ENCODE measurements at regions not wholly inside any gene's neighbourhood (a gene's known extent, or its start where the extent isn't known, plus 50 kb on each side); places are given as distances from the start of the nearest gene placed in this dataset.

GRCh38 chr18:65133610-65134009 lies 617.2 kb upstream of the CDH7 start:
- no peaks in the 10 kb centered on the region for H3K27me3 Mint-ChIP-seq

DNA sequence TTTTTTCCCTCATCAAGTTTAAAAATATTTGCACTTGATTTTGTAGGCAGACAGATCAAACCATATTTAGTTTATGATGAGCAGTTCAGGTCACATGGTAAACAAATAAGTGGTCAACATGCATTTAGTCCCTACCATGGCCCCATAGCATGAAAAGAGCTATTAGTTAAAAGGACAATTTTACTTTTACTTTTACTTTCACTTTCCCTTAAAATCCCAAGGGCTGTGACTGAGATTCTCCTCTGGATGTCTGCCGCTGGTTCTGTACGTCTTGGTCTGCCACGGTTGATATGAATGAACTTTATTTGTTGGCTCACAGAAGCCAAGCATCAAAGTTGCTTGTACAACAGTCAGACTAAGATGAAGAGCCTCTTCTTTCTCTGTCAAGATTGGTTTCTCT lies 626.2 kb upstream of the CDH7 start:
- Mint-ChIP-seq H3K27ac (no peak overlapping the region), H3K4me3 (no peak overlapping the region)

More at GRCh38 chr18:65133610-65134009, 617.2 kb upstream of the CDH7 start:
- DNase-seq = no peak
- Mint-ChIP-seq H3K4me3 (no peak overlapping the region), H3K36me3 (no peaks in the 10 kb centered on the region), H3K27ac (no peak overlapping the region), H3K9me3 (peaks cover 2% of the 10 kb centered on the region), H3K4me1 (no peaks in the 10 kb centered on the region)

DNA sequence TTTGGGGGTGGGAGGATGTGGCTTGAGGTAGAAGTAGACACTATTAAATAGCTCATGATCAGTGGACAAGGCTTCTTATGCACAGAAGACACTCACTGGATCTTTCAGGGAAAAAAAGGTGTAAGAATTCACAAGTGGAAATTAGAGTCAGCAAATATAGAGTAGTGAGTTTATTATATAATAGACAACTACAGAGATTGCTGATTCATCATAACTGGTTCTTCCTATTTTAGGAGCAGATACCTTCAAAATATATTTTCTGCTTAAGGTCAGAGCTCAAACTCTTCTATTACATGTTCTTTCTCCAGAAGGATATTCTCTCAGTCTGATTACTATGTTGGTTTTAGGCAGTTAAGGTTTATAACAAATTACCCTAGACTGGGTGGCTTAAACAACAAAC lies 646.9 kb upstream of the CDH7 start:
- no peak overlapping the region for H3K27ac Mint-ChIP-seq
- H3K4me3 Mint-ChIP-seq = no peak overlapping the region
- H3K36me3 Mint-ChIP-seq = no peaks in the 10 kb centered on the region
- H3K4me1 Mint-ChIP-seq = no peaks in the 10 kb centered on the region
- DNase-seq = no peak
- peaks cover 3% of the 10 kb centered on the region for H3K9me3 Mint-ChIP-seq
- H3K27me3 Mint-ChIP-seq = no peaks in the 10 kb centered on the region

More for the DNA sequence above, 626.2 kb upstream of the CDH7 start:
- Mint-ChIP-seq H3K36me3 (no peaks in the 10 kb centered on the region), H3K9me3 (peaks cover 7% of the 10 kb centered on the region), H3K27me3 (no peaks in the 10 kb centered on the region), H3K4me1 (no peaks in the 10 kb centered on the region)
- no peak for DNase-seq

DNA sequence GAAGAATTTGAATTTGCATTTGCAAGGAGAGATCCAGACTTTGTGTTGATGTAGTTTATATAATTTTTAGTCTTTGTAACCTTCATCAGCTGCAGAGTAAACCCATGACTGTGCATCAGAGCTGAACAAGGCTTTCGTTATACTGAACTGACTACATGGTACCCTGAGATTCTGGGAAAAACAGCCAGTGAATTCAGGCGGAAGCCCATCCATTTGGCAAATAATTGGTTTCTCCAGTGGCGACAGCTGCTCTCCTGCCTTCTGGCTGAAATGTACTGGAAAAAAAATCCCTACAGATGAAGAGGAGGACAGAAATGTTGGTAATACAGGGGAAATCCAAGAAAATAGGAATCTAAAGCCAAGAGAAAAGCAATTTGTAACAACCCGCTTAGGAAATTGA lies 657.5 kb upstream of the CDH7 start:
- no peak overlapping the region for H3K4me3 Mint-ChIP-seq
- no peak for DNase-seq
- H3K27ac Mint-ChIP-seq = no peak overlapping the region
- no peaks in the 10 kb centered on the region for H3K4me1 Mint-ChIP-seq
- H3K9me3 Mint-ChIP-seq = no peaks in the 10 kb centered on the region
- no peaks in the 10 kb centered on the region for H3K27me3 Mint-ChIP-seq
- no peaks in the 10 kb centered on the region for H3K36me3 Mint-ChIP-seq

DNA sequence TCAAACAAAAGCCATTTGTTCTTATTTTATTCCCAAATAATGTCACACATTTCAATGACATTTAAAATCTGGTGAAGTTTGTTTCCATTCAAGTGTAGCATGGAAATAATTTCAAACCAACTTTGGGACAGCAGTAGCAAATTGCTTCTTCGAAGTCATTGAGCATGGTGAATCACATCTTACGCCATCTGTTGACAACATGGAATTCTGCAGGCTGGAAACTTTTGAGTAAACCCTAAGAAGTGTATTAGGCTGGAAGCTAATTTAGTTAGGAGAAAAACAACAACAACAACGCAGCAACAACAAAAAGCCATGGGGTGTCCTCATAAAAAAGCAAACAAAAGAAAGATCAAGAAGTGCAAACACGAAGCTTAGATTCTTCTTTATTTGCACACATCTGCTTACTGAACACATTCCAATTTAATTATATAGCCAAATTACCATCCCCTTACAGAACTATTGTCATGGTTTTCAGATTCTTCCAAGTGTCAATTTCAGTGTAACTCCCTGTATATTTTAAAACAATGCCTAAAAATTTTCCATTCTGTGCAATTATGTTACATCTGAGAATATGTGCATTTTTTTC lies 659.0 kb upstream of the CDH7 start:
- H3K4me3 Mint-ChIP-seq = no peak overlapping the region
- no peaks in the 10 kb centered on the region for H3K4me1 Mint-ChIP-seq
- H3K27me3 Mint-ChIP-seq = no peaks in the 10 kb centered on the region
- no peaks in the 10 kb centered on the region for H3K36me3 Mint-ChIP-seq
- DNase-seq = no peak
- no peaks in the 10 kb centered on the region for H3K9me3 Mint-ChIP-seq
- no peak overlapping the region for H3K27ac Mint-ChIP-seq

GRCh38 chr18:65082907-65083306 lies 667.9 kb upstream of the CDH7 start:
- Mint-ChIP-seq H3K27ac (no peak overlapping the region), H3K9me3 (peaks cover 2% of the 10 kb centered on the region), H3K4me1 (no peaks in the 10 kb centered on the region), H3K36me3 (no peaks in the 10 kb centered on the region), H3K4me3 (no peak overlapping the region), H3K27me3 (no peaks in the 10 kb centered on the region)
- DNase-seq = no peak

- Mint-ChIP-seq H3K4me1 (no peaks in the 10 kb centered on the region), H3K27ac (no peak overlapping the region)
- no peak for DNase-seq
Measured at GRCh38 chr18:65081786-65082185, 669.0 kb upstream of the CDH7 start.

GRCh38 chr18:65073060-65073550 lies 677.7 kb upstream of the CDH7 start:
- Mint-ChIP-seq H3K4me1 (no peaks in the 10 kb centered on the region), H3K27me3 (no peaks in the 10 kb centered on the region), H3K36me3 (no peaks in the 10 kb centered on the region), H3K4me3 (no peak overlapping the region), H3K27ac (no peak overlapping the region), H3K9me3 (peaks cover 3% of the 10 kb centered on the region)
- no peak for DNase-seq

More at GRCh38 chr18:65081786-65082185, 669.0 kb upstream of the CDH7 start:
- H3K4me3 Mint-ChIP-seq = no peak overlapping the region
- H3K9me3 Mint-ChIP-seq = peaks cover 2% of the 10 kb centered on the region
- H3K36me3 Mint-ChIP-seq = no peaks in the 10 kb centered on the region
- H3K27me3 Mint-ChIP-seq = no peaks in the 10 kb centered on the region

DNA sequence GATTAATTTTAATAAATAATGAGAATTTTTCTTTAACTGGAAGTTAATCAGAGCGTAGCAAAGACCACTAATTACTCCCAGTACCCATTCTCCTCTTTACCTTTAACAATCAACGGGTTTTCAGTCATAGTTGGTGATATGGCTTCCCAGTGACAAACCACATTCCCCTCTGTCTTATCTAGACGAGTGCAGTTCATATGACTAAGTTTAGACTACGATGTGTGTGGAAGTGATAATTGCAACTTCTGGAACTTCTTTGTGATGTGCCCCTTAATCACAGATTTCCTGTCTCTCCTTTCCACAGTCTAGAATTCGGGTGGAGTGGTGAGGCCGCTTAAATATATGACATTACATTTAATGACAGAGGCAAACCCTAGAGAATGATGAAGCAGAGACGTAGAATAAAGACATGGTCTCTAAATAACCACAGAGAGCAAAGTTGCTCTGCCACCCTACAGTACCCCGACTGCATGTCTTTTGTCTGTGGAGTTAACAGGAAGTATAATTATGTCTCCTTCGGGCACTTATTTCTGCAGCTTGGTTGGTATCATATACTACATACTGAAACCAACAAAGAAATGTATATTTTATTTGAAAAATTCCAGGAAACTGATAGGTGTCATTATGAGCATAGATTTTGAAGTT lies 693.3 kb upstream of the CDH7 start:
- Mint-ChIP-seq H3K36me3 (no peaks in the 10 kb centered on the region), H3K9me3 (peaks cover 4% of the 10 kb centered on the region), H3K27me3 (no peaks in the 10 kb centered on the region), H3K27ac (no peak overlapping the region), H3K4me1 (no peaks in the 10 kb centered on the region), H3K4me3 (no peak overlapping the region)
- DNase-seq = no peak

DNA sequence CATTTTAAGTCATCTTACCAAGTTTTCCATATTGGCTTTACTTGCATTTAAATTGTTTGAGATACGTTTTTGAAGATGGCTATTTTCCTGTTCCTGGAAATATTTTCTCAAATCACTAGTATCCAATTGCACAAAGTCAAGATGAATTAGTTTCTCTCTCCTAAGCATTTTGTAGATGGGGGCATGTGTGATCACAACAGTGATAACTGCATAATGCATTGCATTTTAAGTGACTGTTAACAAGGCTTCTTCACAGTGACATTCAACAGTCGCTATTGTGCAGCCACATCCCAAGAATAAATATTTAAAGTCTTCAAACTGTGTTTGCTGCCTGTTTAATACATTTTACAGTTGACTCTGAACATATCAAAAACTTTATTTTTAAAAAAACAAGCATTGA lies 694.2 kb upstream of the CDH7 start:
- no peak for DNase-seq
- no peak overlapping the region for H3K4me3 Mint-ChIP-seq
- no peaks in the 10 kb centered on the region for H3K27me3 Mint-ChIP-seq
- H3K9me3 Mint-ChIP-seq = peaks cover 4% of the 10 kb centered on the region
- no peaks in the 10 kb centered on the region for H3K36me3 Mint-ChIP-seq
- H3K4me1 Mint-ChIP-seq = no peaks in the 10 kb centered on the region
- no peak overlapping the region for H3K27ac Mint-ChIP-seq

DNA sequence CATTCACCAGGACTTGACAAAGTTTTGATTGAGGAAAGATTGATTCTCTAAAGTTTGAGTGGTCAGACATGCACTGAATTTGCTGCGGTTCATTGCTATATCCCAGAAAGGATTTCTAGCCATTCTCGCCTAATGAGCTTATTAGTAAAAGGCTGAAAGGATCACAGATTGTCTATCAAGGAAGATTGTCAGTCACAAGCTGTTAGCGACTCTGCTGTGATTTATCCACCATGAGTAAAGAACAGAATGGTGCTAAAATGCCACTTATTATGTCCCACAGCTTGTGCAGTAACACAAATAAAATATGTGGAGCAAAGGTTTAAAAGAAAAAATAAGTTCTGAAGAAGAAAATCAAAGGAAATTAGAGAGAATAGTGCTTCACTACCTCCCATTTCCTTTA lies 701.2 kb upstream of the CDH7 start:
- Mint-ChIP-seq H3K4me1 (no peaks in the 10 kb centered on the region), H3K27ac (no peak overlapping the region), H3K36me3 (no peaks in the 10 kb centered on the region), H3K4me3 (no peak overlapping the region), H3K9me3 (peaks cover 4% of the 10 kb centered on the region), H3K27me3 (no peaks in the 10 kb centered on the region)
- DNase-seq = no peak

DNA sequence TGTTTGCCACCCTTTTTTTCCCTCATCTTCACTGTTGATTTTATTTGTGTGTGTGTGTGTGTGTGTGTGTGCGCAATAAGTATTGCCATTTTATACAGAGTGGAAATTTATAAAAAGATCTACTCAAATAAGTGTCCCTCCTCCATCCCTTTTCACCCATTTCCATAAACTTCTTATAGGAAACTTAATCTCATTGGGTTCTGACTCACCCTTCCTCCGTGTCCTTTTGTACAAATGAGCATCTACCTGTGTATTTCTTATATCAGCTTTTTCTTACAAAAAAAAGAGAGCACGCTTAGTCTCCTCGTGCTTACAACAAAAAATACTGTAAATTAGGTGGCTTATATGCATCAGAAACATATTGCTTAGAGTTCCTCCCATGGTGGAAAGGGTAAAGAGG lies 711.2 kb upstream of the CDH7 start:
- H3K4me3 Mint-ChIP-seq = no peak overlapping the region
- no peak overlapping the region for H3K27ac Mint-ChIP-seq
- no peak for DNase-seq
- no peaks in the 10 kb centered on the region for H3K27me3 Mint-ChIP-seq
- H3K36me3 Mint-ChIP-seq = no peaks in the 10 kb centered on the region
- H3K4me1 Mint-ChIP-seq = no peaks in the 10 kb centered on the region
- H3K9me3 Mint-ChIP-seq = no peaks in the 10 kb centered on the region

DNA sequence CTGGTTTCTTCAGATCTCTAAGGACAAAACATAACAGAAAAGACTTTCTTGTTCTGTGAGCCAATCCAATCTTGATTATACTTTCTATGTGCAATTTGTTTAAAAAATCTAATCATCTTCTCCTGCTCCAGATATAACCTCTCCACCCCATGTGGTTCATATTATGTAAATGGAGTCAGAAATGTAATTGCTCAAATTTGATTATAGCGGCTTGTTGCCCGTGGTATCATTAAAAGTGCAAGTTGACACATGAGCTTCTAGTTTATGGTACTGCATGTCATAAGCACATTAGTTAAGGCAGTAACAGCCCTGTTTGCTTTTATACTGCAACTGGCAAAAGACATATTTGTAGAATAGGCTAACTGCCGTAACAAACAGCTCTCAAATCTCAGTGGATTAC lies 715.1 kb upstream of the CDH7 start:
- no peaks in the 10 kb centered on the region for H3K36me3 Mint-ChIP-seq
- H3K9me3 Mint-ChIP-seq = no peaks in the 10 kb centered on the region
- DNase-seq = no peak
- no peak overlapping the region for H3K27ac Mint-ChIP-seq
- H3K4me1 Mint-ChIP-seq = no peaks in the 10 kb centered on the region
- H3K27me3 Mint-ChIP-seq = no peaks in the 10 kb centered on the region
- H3K4me3 Mint-ChIP-seq = no peak overlapping the region

- Mint-ChIP-seq H3K36me3 (no peaks in the 10 kb centered on the region), H3K4me3 (no peak overlapping the region), H3K27me3 (no peaks in the 10 kb centered on the region), H3K9me3 (peaks cover 5% of the 10 kb centered on the region), H3K27ac (no peak overlapping the region), H3K4me1 (no peaks in the 10 kb centered on the region)
- no peak for DNase-seq
Measured at GRCh38 chr18:65025756-65026155, 725.1 kb upstream of the CDH7 start.

- Mint-ChIP-seq H3K9me3 (peaks cover 6% of the 10 kb centered on the region), H3K36me3 (no peaks in the 10 kb centered on the region), H3K27ac (no peak overlapping the region), H3K4me1 (no peaks in the 10 kb centered on the region), H3K4me3 (no peak overlapping the region), H3K27me3 (no peaks in the 10 kb centered on the region)
- DNase-seq = no peak
Measured at GRCh38 chr18:65021021-65021420, 729.8 kb upstream of the CDH7 start.

- no peak for DNase-seq
- Mint-ChIP-seq H3K36me3 (no peaks in the 10 kb centered on the region), H3K4me3 (no peak overlapping the region), H3K27ac (no peak overlapping the region), H3K9me3 (peaks cover 14% of the 10 kb centered on the region), H3K4me1 (no peaks in the 10 kb centered on the region), H3K27me3 (no peaks in the 10 kb centered on the region)
Measured at GRCh38 chr18:65018184-65018583, 732.6 kb upstream of the CDH7 start.
